Stimulated activated CD8-positive, alpha-beta memory T cell treated with anti-CD3 and anti-CD28 coated beads, Interleukin-7, amount 100 ng/mL, for 48 hours (primary cell): ENCODE measurements at regions not wholly inside any gene's neighbourhood (a gene's known extent, or its start where the extent isn't known, plus 50 kb on each side); places are given as distances from the start of the nearest gene placed in this dataset.
"Not testable (repeated sequence)": the region's sequence is repeated elsewhere in the genome, so short reads cannot be mapped to it uniquely, and the experiment has no call there.

Source experiments
- DNase-seq, 2 donors: peaks; one replicate each; pipeline ENCODE4 v3.0.0-alpha.2; 2020; ENCODE audit warnings: low read depth in 1 of 2; ENCODE audit errors: extremely low read depth in 1 of 2

- DNase-seq, result no peak
Observed at GRCh38 chr2:145931781-145932395, 1412.0 kb upstream of the ZEB2 start.

- no peak for DNase-seq
Observed at GRCh38 chr2:145930318-145930717, 1410.4 kb upstream of the ZEB2 start.

- no peak for DNase-seq
Observed at GRCh38 chr2:145927131-145927950, 1407.4 kb upstream of the ZEB2 start.

GRCh38 chr2:145925591-145925990 lies 1405.7 kb upstream of the ZEB2 start:
- no peak for DNase-seq

GRCh38 chr2:145919477-145919876 lies 1399.6 kb upstream of the ZEB2 start:
- DNase-seq, result no peak

- DNase-seq, result no peak
Observed at GRCh38 chr2:145918951-145919350, 1399.0 kb upstream of the ZEB2 start.

- DNase-seq, result no peak
Observed at GRCh38 chr2:145916799-145917198, 1396.9 kb upstream of the ZEB2 start.

- no peak for DNase-seq
Observed at GRCh38 chr2:145914716-145915115, 1394.8 kb upstream of the ZEB2 start.

- DNase-seq, result no peak
Observed at GRCh38 chr2:145910416-145910815, 1390.5 kb upstream of the ZEB2 start.

GRCh38 chr2:145909766-145910165 lies 1389.8 kb upstream of the ZEB2 start:
- DNase-seq, result no peak

GRCh38 chr2:145909175-145909755 lies 1389.3 kb upstream of the ZEB2 start:
- DNase-seq, result no peak

- no peak for DNase-seq
Observed at GRCh38 chr2:145906354-145906753, 1386.4 kb upstream of the ZEB2 start.

- no peak for DNase-seq
Observed at GRCh38 chr2:145905371-145905770, 1385.5 kb upstream of the ZEB2 start.

GRCh38 chr2:145897151-145897550 lies 1377.2 kb upstream of the ZEB2 start:
- DNase-seq, result no peak

GRCh38 chr2:145887915-145888314 lies 1368.0 kb upstream of the ZEB2 start:
- DNase-seq, result no peak

GRCh38 chr2:145880997-145881396 lies 1361.1 kb upstream of the ZEB2 start:
- not testable (repeated sequence) for DNase-seq

GRCh38 chr2:145875016-145875415 lies 1355.1 kb upstream of the ZEB2 start:
- no peak for DNase-seq

GRCh38 chr2:145874466-145874865 lies 1354.5 kb upstream of the ZEB2 start:
- no peak for DNase-seq

- DNase-seq, result no peak
Observed at GRCh38 chr2:145864501-145864900, 1344.6 kb upstream of the ZEB2 start.

GRCh38 chr2:145861940-145862339 lies 1342.0 kb upstream of the ZEB2 start:
- DNase-seq, result no peak

- no peak for DNase-seq
Observed at GRCh38 chr2:145860083-145860482, 1340.2 kb upstream of the ZEB2 start.

- no peak for DNase-seq
Observed at GRCh38 chr2:145855142-145855541, 1335.2 kb upstream of the ZEB2 start.
